ENCODE measurements at regions not wholly inside any gene's neighbourhood (a gene's known extent, or its start where the extent isn't known, plus 50 kb on each side); places are given as distances from the start of the nearest gene placed in this dataset.
"Not testable (repeated sequence)": the region's sequence is repeated elsewhere in the genome, so short reads cannot be mapped to it uniquely, and the experiment has no call there.

DNA sequence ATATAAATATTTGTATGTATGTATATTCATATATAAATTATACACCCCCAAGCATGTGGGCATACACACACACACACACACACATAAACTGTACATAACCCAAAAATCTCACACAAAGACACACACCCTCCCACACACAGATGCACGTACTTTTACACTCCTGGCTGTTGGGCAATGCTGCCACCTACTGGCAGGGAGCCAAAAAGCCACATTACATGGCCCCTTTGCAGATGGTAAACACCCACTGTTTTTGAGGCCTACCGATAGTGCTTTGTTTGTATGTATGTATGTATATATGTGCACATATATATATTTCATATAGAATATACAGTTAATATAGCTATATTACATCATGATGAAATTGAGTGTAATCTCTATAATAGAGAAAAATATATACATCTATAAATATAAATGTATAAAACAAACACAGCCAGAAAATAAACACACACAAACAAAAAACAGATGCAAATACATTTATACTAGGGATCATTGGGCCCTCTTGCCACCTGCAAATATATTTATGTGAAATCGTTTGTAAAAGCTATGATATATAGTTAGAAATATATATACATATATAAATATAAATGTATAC, 120.1 kb upstream of the ACBD5 start:
- TF ChIP-seq, protein P1, sequence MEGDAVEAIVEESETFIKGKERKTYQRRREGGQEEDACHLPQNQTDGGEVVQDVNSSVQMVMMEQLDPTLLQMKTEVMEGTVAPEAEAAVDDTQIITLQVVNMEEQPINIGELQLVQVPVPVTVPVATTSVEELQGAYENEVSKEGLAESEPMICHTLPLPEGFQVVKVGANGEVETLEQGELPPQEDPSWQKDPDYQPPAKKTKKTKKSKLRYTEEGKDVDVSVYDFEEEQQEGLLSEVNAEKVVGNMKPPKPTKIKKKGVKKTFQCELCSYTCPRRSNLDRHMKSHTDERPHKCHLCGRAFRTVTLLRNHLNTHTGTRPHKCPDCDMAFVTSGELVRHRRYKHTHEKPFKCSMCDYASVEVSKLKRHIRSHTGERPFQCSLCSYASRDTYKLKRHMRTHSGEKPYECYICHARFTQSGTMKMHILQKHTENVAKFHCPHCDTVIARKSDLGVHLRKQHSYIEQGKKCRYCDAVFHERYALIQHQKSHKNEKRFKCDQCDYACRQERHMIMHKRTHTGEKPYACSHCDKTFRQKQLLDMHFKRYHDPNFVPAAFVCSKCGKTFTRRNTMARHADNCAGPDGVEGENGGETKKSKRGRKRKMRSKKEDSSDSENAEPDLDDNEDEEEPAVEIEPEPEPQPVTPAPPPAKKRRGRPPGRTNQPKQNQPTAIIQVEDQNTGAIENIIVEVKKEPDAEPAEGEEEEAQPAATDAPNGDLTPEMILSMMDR (IDR thresholded peaks at IDR 0.05) = peak; percentile 88
- no peaks in the 10 kb centered on the region for H3K9me3 Mint-ChIP-seq (ENCODE audit: unreplicated experiment)
- no peak overlapping the region for H3K27ac Mint-ChIP-seq (ENCODE audit: unreplicated experiment)
- peaks cover 13% of the 10 kb centered on the region for H3K27me3 Mint-ChIP-seq (ENCODE audit: unreplicated experiment)
- DNase-seq (ENCODE audit: extremely low spot score, unreplicated experiment) = peak; percentile 90
- H3K4me3 Mint-ChIP-seq (ENCODE audit: unreplicated experiment) = no peak overlapping the region
- no peaks in the 10 kb centered on the region for H3K4me1 Mint-ChIP-seq (ENCODE audit: unreplicated experiment)
- no peaks in the 10 kb centered on the region for H3K36me3 Mint-ChIP-seq (ENCODE audit: unreplicated experiment)

DNA sequence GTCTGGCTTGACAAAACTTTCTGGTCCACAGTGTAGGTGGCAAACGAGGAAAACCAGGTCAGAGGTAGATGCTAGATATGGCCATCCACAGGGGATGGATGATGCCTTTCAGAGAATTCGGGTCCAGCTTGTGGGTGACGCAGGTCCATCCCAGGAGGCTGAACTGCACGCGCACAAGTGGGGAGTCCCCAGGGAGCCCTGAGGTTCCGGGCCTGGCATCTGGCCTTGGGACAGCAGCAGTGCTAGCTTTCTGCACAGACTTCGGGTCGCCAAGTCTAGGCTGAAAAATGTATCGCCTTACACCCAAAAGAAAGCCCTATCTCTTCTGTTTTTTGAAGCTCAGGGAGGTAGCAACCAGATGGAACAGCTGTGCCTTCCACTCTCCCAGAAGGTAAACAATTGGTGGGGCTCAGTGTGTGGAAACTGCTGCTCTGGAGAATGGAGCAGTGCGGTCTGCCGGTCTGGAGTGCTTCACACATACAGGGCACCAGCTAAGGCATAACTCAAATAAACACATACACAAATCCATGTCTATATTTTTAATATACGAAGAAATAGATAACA, 119.3 kb upstream of the ACBD5 start:
- H3K27me3 Mint-ChIP-seq (ENCODE audit: unreplicated experiment) = peaks cover 5% of the 10 kb centered on the region
- DNase-seq (ENCODE audit: extremely low spot score, unreplicated experiment) = no peak
- H3K9me3 Mint-ChIP-seq (ENCODE audit: unreplicated experiment) = no peaks in the 10 kb centered on the region
- no peak overlapping the region for H3K4me3 Mint-ChIP-seq (ENCODE audit: unreplicated experiment)
- no peaks in the 10 kb centered on the region for H3K4me1 Mint-ChIP-seq (ENCODE audit: unreplicated experiment)
- no peak overlapping the region for H3K27ac Mint-ChIP-seq (ENCODE audit: unreplicated experiment)
- no peaks in the 10 kb centered on the region for H3K36me3 Mint-ChIP-seq (ENCODE audit: unreplicated experiment)
- TF ChIP-seq, protein P1 (IDR thresholded peaks at IDR 0.05) = no peak

DNA sequence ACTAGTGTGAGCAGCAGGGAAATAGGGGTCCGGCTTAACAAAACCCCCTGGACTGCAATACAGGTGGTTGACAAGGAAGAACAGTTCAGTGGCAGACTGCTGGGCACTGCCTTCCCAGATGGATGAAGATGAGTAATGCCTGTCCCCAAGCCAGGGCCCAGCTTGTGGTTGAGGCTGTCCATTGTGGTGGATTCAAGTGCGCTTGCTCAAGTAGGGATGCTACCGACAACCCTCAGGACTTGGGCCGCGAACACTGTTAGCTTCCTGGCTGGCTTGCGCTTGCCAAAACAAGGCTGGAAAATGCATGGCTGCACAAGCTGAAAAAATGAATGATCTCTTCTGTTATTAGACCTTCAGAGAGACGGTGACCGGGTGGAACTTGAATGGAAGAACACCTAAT, 116.1 kb upstream of the ACBD5 start:
- Mint-ChIP-seq H3K27me3 (ENCODE audit: unreplicated experiment) (peaks cover 19% of the 10 kb centered on the region), H3K4me1 (ENCODE audit: unreplicated experiment) (no peaks in the 10 kb centered on the region), H3K9me3 (ENCODE audit: unreplicated experiment) (no peaks in the 10 kb centered on the region), H3K4me3 (ENCODE audit: unreplicated experiment) (no peak overlapping the region), H3K36me3 (ENCODE audit: unreplicated experiment) (no peaks in the 10 kb centered on the region), H3K27ac (ENCODE audit: unreplicated experiment) (no peak overlapping the region)
- DNase-seq (ENCODE audit: extremely low spot score, unreplicated experiment) = no peak
- TF ChIP-seq, protein P1 (IDR thresholded peaks at IDR 0.05) = no peak

DNA sequence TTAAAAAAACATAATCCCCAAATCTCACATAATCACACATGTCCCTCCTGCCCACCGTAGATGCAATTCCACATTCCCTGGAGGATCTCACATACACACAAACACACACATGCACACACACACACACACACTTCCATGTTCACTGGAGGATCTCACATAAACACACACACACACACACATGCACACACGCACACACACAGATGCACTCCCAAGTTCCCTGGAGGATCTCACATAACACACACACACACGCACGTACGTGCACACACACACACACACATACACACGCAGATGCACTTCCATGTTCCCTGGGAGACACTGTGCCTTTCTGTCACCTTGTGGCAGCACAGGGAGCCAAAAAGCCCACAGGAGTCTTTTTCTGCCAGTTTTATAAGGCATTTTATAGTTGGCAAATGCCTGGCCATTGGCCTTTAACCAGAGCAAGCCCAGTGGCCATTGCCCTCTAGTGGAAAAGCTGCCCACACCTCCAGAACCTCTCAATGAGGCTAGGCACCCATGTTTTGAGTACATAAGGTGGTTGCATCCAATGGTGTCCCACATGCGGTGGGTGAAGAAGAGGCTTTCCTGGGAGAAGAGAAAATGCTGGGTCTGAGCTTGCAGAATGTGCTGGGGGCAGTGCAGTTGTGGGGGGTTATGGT, 115.4 kb upstream of the ACBD5 start:
- Mint-ChIP-seq H3K36me3 (ENCODE audit: unreplicated experiment) (no peaks in the 10 kb centered on the region), H3K4me3 (ENCODE audit: unreplicated experiment) (no peak overlapping the region), H3K9me3 (ENCODE audit: unreplicated experiment) (no peaks in the 10 kb centered on the region), H3K27ac (ENCODE audit: unreplicated experiment) (no peak overlapping the region), H3K27me3 (ENCODE audit: unreplicated experiment) (peaks cover 18% of the 10 kb centered on the region), H3K4me1 (ENCODE audit: unreplicated experiment) (no peaks in the 10 kb centered on the region)
- no peak for DNase-seq (ENCODE audit: extremely low spot score, unreplicated experiment)
- TF ChIP-seq, protein P1 (IDR thresholded peaks at IDR 0.05) = no peak

DNA sequence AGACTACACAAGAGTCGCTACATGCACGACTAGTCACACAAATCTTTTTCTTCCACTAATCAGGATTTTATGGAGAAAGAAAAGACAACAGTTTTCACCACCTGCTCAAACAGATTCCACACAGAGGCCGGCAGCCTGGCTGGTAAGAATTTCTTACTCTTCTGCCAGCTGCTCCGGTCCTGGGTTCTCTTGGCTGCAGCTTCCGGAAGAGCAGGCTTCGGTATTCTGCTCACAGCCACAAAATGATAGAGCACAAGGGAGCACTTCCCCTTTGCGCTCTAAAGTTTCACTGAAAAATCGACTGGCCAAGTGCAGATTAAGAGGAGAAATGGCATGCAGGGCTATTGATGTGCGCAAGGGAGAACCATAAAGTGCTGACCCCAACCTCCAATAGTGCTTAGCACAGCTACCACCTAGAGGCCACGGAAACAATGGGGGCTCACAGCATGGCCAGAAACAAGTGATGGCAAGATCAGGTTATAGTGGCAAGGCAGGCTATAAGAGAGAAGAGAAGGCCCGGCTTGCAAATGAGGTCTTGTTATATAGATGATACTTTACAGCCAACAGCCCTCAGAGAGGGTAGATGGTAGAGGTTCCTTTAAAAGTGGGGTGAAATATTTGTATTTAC, 114.2 kb upstream of the ACBD5 start:
- peaks cover 25% of the 10 kb centered on the region for H3K27me3 Mint-ChIP-seq (ENCODE audit: unreplicated experiment)
- H3K4me1 Mint-ChIP-seq (ENCODE audit: unreplicated experiment); H3K9me3 Mint-ChIP-seq (ENCODE audit: unreplicated experiment); H3K27ac Mint-ChIP-seq (ENCODE audit: unreplicated experiment); DNase-seq (ENCODE audit: extremely low spot score, unreplicated experiment); H3K36me3 Mint-ChIP-seq (ENCODE audit: unreplicated experiment); H3K4me3 Mint-ChIP-seq (ENCODE audit: unreplicated experiment): not testable (repeated sequence)

DNA sequence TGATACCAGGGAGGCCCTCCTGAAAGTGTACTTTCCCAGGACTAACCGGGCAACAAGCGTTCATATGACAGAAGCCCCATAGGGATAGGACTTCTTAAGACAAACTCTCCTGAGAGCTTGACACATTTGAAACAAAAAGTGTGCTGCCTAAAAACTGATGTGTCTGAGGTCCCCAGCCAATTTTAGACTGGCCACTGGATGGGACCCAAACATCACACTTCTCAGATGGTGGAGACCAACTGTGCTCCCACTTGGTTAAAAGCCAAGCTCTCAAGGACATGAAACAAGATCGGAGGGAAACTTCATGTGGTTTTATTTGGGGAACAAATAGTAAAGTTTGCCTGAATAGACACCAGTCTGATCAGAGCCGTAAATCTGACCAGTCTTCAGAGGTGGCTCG, 113.5 kb upstream of the ACBD5 start:
- not testable (repeated sequence) for H3K9me3 Mint-ChIP-seq (ENCODE audit: unreplicated experiment); H3K4me1 Mint-ChIP-seq (ENCODE audit: unreplicated experiment); DNase-seq (ENCODE audit: extremely low spot score, unreplicated experiment); H3K4me3 Mint-ChIP-seq (ENCODE audit: unreplicated experiment); H3K36me3 Mint-ChIP-seq (ENCODE audit: unreplicated experiment); H3K27ac Mint-ChIP-seq (ENCODE audit: unreplicated experiment)
- H3K27me3 Mint-ChIP-seq (ENCODE audit: unreplicated experiment) = peaks cover 25% of the 10 kb centered on the region

All from osteocyte (in vitro differentiated cells).